ENCODE measurements at regions not wholly inside any gene's neighbourhood (a gene's known extent, or its start where the extent isn't known, plus 50 kb on each side); places are given as distances from the start of the nearest gene placed in this dataset.
"Not testable (repeated sequence)": the region's sequence is repeated elsewhere in the genome, so short reads cannot be mapped to it uniquely, and the experiment has no call there.

DNA sequence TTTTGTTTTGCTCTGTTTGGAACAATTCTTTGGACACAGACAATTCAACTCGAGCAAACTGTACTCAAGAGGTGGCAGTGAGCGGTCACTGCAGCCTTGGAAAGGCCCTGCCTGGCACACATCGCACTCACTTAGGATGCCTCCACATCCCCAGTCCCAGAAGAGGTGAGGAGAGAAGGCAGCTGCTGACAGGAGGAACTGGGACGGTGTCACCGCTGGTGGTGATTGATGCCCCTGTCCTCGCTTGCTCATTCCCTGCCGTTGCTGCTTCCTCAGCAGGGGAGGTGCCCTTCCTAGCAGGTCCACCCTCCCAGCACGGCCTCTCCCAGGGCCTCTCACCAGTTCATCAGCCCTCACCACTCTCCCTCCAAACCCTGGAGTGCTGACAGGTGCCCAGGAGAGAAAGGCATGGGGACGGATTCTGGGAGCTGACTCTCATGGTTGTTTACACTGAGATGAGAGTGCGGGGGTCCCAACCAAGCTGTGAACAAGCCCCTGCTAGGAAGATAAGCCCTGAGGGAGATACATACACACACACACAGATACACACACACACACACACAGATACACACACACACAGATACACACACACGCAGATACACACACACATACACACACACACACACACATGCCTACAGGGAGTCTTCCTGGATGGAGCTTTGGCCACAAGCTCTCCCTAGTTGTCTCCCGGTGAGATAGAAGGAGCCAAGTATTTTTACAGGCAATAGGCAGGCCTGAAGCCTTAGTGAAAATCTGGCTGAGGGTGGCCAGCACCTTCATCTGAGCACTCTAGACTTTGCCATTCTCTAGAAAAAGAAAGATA lies 101.1 kb downstream of the CDC7 start:
- TF ChIP-seq Cebpa-rat (IDR thresholded peaks at IDR 0.05) = no peak
- peak overlapping the region in 7 of 11 experiments; percentile 40 to 80 (median 56); a peak in 14 of 22 replicates for H3K4me2 ChIP-seq
- no peaks in the 10 kb centered on the region for H4K20me1 ChIP-seq
- no peaks in the 10 kb centered on the region for H3K27me3 ChIP-seq
- H3K4me1 ChIP-seq = peaks cover 0 to 27% (median 22%) of the 10 kb centered on the region in 10 experiments; a peak in 15 of 20 replicates
- no peaks in the 10 kb centered on the region for H3K9me3 ChIP-seq (replicated peaks in 1 of 11)
- no peak overlapping the region for H3K4me3 ChIP-seq
- H3K36me3 ChIP-seq = no peaks in the 10 kb centered on the region
- no peak overlapping the region for H3K9ac ChIP-seq
- H3K27ac ChIP-seq = no peak overlapping the region

GRCh38 chr1:91603409-91603808 lies 102.8 kb downstream of the CDC7 start:
- TF ChIP-seq Cebpa-rat (IDR thresholded peaks at IDR 0.05) = no peak
- peak overlapping the region in 9 of 11 experiments; percentile 8 to 80 (median 47); a peak in 14 of 22 replicates for H3K4me2 ChIP-seq
- H4K20me1 ChIP-seq = no peaks in the 10 kb centered on the region
- 0 out of 22 replicates have a peak, but pooled peaks cover 0 to 5% (median 0%) of the 10 kb centered on the region in 11 experiments for H3K9me3 ChIP-seq (replicated peaks in 1 of 11)
- H3K4me1 ChIP-seq = peaks cover 0 to 27% (median 22%) of the 10 kb centered on the region in 10 experiments; a peak in 15 of 20 replicates
- H3K9ac ChIP-seq = no peak overlapping the region
- no peaks in the 10 kb centered on the region for H3K36me3 ChIP-seq
- H3K4me3 ChIP-seq = no peak overlapping the region
- no peaks in the 10 kb centered on the region for H3K27me3 ChIP-seq
- no peak overlapping the region for H3K27ac ChIP-seq

GRCh38 chr1:91604632-91605031 lies 104.0 kb downstream of the CDC7 start:
- no peaks in the 10 kb centered on the region for H3K36me3 ChIP-seq
- no peaks in the 10 kb centered on the region for H4K20me1 ChIP-seq
- H3K9ac ChIP-seq = no peak overlapping the region
- no peak overlapping the region for H3K4me3 ChIP-seq
- no peak for TF ChIP-seq Cebpa-rat (IDR thresholded peaks at IDR 0.05)
- no peak overlapping the region for H3K27ac ChIP-seq
- H3K4me2 ChIP-seq = no peak overlapping the region
- H3K9me3 ChIP-seq (replicated peaks in 1 of 11) = 0 out of 22 replicates have a peak, but pooled peaks cover 0 to 5% (median 0%) of the 10 kb centered on the region in 11 experiments
- no peaks in the 10 kb centered on the region for H3K27me3 ChIP-seq
- peaks cover 0 to 27% (median 22%) of the 10 kb centered on the region in 10 experiments; a peak in 15 of 20 replicates for H3K4me1 ChIP-seq

- Histone ChIP-seq H3K4me1 (peaks cover 0 to 27% (median 22%) of the 10 kb centered on the region in 10 experiments; a peak in 15 of 20 replicates), H3K9me3 (replicated peaks in 1 of 11) (0 out of 22 replicates have a peak, but pooled peaks cover 0 to 5% (median 0%) of the 10 kb centered on the region in 11 experiments), H3K4me3 (no peak overlapping the region), H3K4me2 (no peak overlapping the region), H4K20me1 (no peaks in the 10 kb centered on the region), H3K27ac (no peak overlapping the region), H3K27me3 (no peaks in the 10 kb centered on the region), H3K36me3 (no peaks in the 10 kb centered on the region), H3K9ac (no peak overlapping the region)
- no peak for TF ChIP-seq Cebpa-rat (IDR thresholded peaks at IDR 0.05)
These were observed 104.9 kb downstream of the CDC7 start for GRCh38 chr1:91605566-91605965.

GRCh38 chr1:91606546-91607078 lies 106.0 kb downstream of the CDC7 start:
- H3K27me3 ChIP-seq = no peaks in the 10 kb centered on the region
- H4K20me1 ChIP-seq = no peaks in the 10 kb centered on the region
- H3K27ac ChIP-seq = no peak overlapping the region
- no peak overlapping the region for H3K4me3 ChIP-seq
- TF ChIP-seq Cebpa-rat (IDR thresholded peaks at IDR 0.05) = no peak
- peaks cover 0 to 35% (median 28%) of the 10 kb centered on the region in 10 experiments; a peak in 16 of 20 replicates for H3K4me1 ChIP-seq
- no peaks in the 10 kb centered on the region for H3K36me3 ChIP-seq
- no peak overlapping the region for H3K9ac ChIP-seq
- H3K9me3 ChIP-seq (replicated peaks in 1 of 11) = 0 out of 22 replicates have a peak, but pooled peaks cover 0 to 5% (median 0%) of the 10 kb centered on the region in 11 experiments
- no peak overlapping the region for H3K4me2 ChIP-seq

DNA sequence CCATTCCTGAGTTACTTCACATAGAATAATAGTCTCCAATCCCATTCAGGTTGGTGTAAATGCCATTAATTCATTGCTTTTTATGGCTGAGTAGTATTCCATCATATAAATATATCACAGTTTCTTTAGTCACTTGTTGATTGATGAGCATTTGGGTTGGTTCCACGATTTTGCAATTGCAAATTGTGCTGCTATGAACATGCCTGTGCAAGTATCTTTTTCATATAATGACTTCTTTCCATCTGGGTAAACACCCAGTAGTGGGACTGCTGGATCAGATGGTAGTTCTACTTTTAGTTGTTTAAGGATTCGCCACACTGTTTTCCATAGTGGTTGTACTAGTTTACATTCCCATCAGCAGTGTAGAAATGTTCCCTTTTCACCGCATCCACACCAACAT lies 107.0 kb downstream of the CDC7 start:
- not testable (repeated sequence) for H3K9me3 ChIP-seq (replicated peaks in 1 of 11); H4K20me1 ChIP-seq; H3K27ac ChIP-seq; H3K4me3 ChIP-seq; H3K4me2 ChIP-seq; H3K9ac ChIP-seq; H3K36me3 ChIP-seq; H3K27me3 ChIP-seq
- H3K4me1 ChIP-seq = peaks cover 0 to 31% (median 22%) of the 10 kb centered on the region in 10 experiments; a peak in 16 of 20 replicates

- Histone ChIP-seq H3K4me1 (peaks cover 0 to 19% (median 10%) of the 10 kb centered on the region in 10 experiments; a peak in 15 of 20 replicates), H3K27me3 (no peaks in the 10 kb centered on the region), H3K9ac (no peak overlapping the region), H3K9me3 (replicated peaks in 1 of 11) (0 out of 22 replicates have a peak, but pooled peaks cover 0 to 5% (median 0%) of the 10 kb centered on the region in 11 experiments), H3K36me3 (no peaks in the 10 kb centered on the region), H3K4me2 (no peak overlapping the region), H3K4me3 (no peak overlapping the region), H3K27ac (no peak overlapping the region), H4K20me1 (no peaks in the 10 kb centered on the region)
- no peak for TF ChIP-seq Cebpa-rat (IDR thresholded peaks at IDR 0.05)
These were observed 108.2 kb downstream of the CDC7 start for GRCh38 chr1:91608876-91609275.

- peaks cover 0 to 18% (median 9%) of the 10 kb centered on the region in 10 experiments; a peak in 13 of 20 replicates for H3K4me1 ChIP-seq
- H3K36me3 ChIP-seq = no peaks in the 10 kb centered on the region
- no peak overlapping the region for H3K27ac ChIP-seq
- TF ChIP-seq Cebpa-rat (IDR thresholded peaks at IDR 0.05) = no peak
- no peak overlapping the region for H3K4me3 ChIP-seq
- no peaks in the 10 kb centered on the region for H3K27me3 ChIP-seq
- no peak overlapping the region for H3K4me2 ChIP-seq
- 0 out of 22 replicates have a peak, but pooled peaks cover 0 to 5% (median 0%) of the 10 kb centered on the region in 11 experiments for H3K9me3 ChIP-seq (replicated peaks in 1 of 11)
- no peaks in the 10 kb centered on the region for H4K20me1 ChIP-seq
- H3K9ac ChIP-seq = no peak overlapping the region
These were observed 108.9 kb downstream of the CDC7 start for GRCh38 chr1:91609551-91609950.

GRCh38 chr1:91610102-91610501 lies 109.5 kb downstream of the CDC7 start:
- H3K9ac ChIP-seq = no peak overlapping the region
- no peak for TF ChIP-seq Cebpa-rat (IDR thresholded peaks at IDR 0.05)
- H3K4me2 ChIP-seq = no peak overlapping the region

More at GRCh38 chr1:91610102-91610501, 109.5 kb downstream of the CDC7 start:
- 0 out of 22 replicates have a peak, but pooled peaks cover 0 to 5% (median 0%) of the 10 kb centered on the region in 11 experiments for H3K9me3 ChIP-seq (replicated peaks in 1 of 11)
- no peak overlapping the region for H3K27ac ChIP-seq
- H3K27me3 ChIP-seq = no peaks in the 10 kb centered on the region
- no peaks in the 10 kb centered on the region for H3K36me3 ChIP-seq
- no peak overlapping the region for H3K4me3 ChIP-seq
- no peaks in the 10 kb centered on the region for H4K20me1 ChIP-seq
- peaks cover 0 to 18% (median 9%) of the 10 kb centered on the region in 10 experiments; a peak in 13 of 20 replicates for H3K4me1 ChIP-seq
